Colonic mucosa (tissue), 4 donors: ENCODE measurements at regions not wholly inside any gene's neighbourhood (a gene's known extent, or its start where the extent isn't known, plus 50 kb on each side); places are given as distances from the start of the nearest gene placed in this dataset.

Experiments
- DNase-seq: peaks from one replicate; pipeline ENCODE4 v3.0.0-alpha.2; 2020
- H3K27ac ChIP-seq: fragments of 200-600 bp; one replicate; pipeline ENCODE4 v1.8.0; 2021
- H3K27me3 ChIP-seq: fragments of 200-600 bp; one replicate; pipeline ENCODE4 v1.8.0; 2021
- H3K36me3 ChIP-seq: fragments of 200-600 bp; one replicate; pipeline ENCODE4 v1.8.0; 2021
- H3K4me1 ChIP-seq: fragments of 200-600 bp; one replicate; pipeline ENCODE4 v1.8.0; 2021; ENCODE audit warnings: mild to moderate bottlenecking
- H3K4me3 ChIP-seq: fragments of 200-600 bp; one replicate; pipeline ENCODE4 v1.8.0; 2021
- H3K9ac ChIP-seq, 2 donors: one replicate each; pipeline ENCODE4 v1.7.0; 2013; ENCODE audit warnings: control low read depth in 2 of 2, low read depth in 2 of 2, low read length in 2 of 2
- H3K9me3 ChIP-seq: fragments of 200-600 bp; one replicate; pipeline ENCODE4 v1.8.0; 2021
- CTCF ChIP-seq: fragments of 200-600 bp; IDR thresholded peaks from one replicate; pipeline ENCODE4 v1.8.0; 2022; ENCODE audit warnings: antibody characterized with exemption, mild to moderate bottlenecking
- intact Hi-C: fragments of 100-400 bp; cut with DNase I; formaldehyde crosslinking; loops from one replicate; pipeline ENCODE4 v1.14.1; 2022
- donor health status: healthy.
- donor health status: DM: no; HTN: no; CAD: no.
- donor health status: DM: no; HTN: no; CAD: no.

DNA sequence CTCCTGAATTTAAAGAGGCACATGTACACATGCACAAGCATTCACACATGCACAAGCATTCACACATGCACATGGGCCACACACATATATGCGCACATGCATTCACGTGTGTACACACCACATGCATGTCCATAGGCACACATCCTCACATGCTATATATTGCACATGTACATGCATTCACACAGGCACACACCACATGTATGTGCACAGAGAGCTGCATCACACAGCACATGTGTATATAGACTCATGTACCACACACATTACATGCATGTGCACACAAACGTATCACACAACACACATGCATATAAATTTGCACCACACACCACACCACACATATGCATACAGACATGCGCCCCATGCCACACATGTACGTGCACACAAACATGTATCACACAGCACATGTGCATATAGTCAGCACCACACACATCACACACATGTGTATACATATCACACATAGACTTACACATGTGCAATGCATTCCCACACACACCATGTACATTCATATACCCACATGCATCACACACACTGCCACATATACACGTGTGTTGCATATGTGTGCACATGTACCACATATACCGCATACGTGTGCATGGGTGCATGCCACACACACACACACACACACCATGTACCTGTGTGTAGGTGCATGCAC lies 54.6 kb upstream of the COL18A1 start:
- intact Hi-C loops = no loop called here
- Histone ChIP-seq H3K4me3 (no peak overlapping the region), H3K9ac (no peak overlapping the region), H3K36me3 (no peaks in the 10 kb centered on the region), H3K27ac (no peak overlapping the region), H3K4me1 (no peaks in the 10 kb centered on the region), H3K27me3 (no peaks in the 10 kb centered on the region), H3K9me3 (no peaks in the 10 kb centered on the region)
- TF ChIP-seq CTCF = no peak
- no peak for DNase-seq

DNA sequence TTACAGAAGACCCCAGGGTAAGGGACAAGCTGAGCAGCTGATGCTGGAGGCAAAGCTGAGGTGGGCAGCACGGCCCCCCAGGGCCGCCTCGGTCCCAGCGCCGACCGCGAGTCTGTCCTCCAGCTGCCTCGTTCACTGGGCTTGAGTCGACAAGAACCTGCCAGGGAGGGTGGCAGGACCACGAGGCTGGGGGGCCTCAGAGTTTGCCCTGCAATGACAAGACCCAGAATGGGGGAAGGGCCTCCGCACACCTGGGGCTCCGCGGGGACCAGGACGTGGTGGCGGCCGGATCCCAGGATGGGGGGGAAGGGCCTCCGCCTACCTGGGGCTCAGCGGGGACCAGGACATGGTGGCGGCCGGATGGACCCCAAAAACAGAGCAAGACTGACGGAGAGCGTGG lies 53.9 kb upstream of the COL18A1 start:
- H3K9me3 ChIP-seq = no peaks in the 10 kb centered on the region
- no peak for TF ChIP-seq CTCF
- no peak overlapping the region for H3K27ac ChIP-seq
- no peak overlapping the region for H3K4me3 ChIP-seq
- no peaks in the 10 kb centered on the region for H3K4me1 ChIP-seq
- intact Hi-C loops = no loop called here
- H3K27me3 ChIP-seq = no peaks in the 10 kb centered on the region
- DNase-seq = no peak
- H3K36me3 ChIP-seq = no peaks in the 10 kb centered on the region
- H3K9ac ChIP-seq = no peak overlapping the region

DNA sequence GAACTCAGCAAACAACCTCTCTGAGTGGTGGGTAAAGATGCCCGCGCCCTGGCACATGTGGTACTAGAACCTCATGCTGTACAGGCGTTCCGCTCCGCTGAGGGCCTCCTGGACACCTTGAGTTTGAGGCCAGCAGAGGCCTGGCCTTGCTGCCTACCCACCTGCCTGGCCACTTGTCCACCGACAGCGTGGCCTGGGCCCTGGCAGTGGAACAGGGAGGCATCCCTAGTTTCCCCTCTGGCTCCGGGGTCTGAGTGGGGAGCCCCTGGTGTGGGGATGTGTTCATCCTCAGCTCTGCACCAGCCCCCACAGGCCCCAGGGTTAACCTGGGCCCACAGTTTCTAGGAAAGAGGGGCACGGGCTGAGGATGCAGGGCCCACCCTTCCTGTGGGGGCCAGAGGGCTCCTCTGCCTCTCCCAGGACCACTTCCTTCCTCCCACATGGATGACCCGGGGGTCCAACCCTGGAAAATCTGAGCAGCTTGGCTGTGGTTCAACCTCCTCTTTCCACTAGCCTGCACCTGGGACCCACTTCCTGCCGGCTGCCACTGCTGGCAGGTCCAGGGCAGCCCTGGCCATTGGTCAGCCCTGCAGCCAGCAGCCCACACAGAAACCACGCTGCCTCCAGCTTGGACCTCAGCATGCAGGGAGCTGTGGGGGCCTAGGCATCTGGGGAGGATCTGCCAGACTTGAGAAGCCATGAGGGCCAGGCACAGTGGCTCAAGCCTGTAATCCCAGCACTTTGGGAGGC lies 53.3 kb upstream of the COL18A1 start:
- no peaks in the 10 kb centered on the region for H3K9me3 ChIP-seq
- H3K27me3 ChIP-seq = no peaks in the 10 kb centered on the region
- H3K27ac ChIP-seq = no peak overlapping the region
- no peak overlapping the region for H3K9ac ChIP-seq
- intact Hi-C loops = no loop called here
- no peak for TF ChIP-seq CTCF
- H3K4me1 ChIP-seq = no peaks in the 10 kb centered on the region
- DNase-seq = no peak
- H3K36me3 ChIP-seq = no peaks in the 10 kb centered on the region
- no peak overlapping the region for H3K4me3 ChIP-seq

DNA sequence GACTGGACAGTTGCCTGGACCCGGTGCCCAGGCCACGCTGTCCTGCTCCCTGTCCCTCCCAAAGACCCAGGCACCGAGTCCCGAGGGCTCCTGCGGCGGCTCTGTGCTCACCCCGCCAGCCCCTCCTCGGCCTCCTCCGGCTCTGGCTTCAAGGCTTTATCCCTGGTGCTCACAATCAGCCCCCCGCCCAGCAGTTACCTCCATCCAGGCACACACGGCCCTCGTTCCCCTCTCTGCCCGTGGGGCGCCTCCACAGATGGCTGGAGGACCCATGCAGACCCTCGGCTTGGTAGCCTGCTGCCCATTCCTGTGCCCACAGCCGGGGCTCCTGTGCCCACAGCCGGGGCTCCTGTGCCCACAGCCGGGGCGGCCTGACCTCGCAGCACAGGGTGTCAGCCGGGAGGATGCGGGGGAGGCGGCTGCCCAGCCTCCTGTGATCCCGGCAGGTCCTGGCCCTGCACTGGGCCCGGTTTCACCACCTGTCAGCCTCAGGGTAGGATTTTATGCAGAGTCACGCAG lies 52.3 kb upstream of the COL18A1 start:
- H3K4me1 ChIP-seq = no peaks in the 10 kb centered on the region
- no peak overlapping the region for H3K4me3 ChIP-seq
- H3K36me3 ChIP-seq = no peaks in the 10 kb centered on the region
- no peaks in the 10 kb centered on the region for H3K9me3 ChIP-seq
- DNase-seq = no peak
- H3K9ac ChIP-seq = no peak overlapping the region
- intact Hi-C loops = no loop called here
- no peak overlapping the region for H3K27ac ChIP-seq
- TF ChIP-seq CTCF = no peak
- H3K27me3 ChIP-seq = no peaks in the 10 kb centered on the region

DNA sequence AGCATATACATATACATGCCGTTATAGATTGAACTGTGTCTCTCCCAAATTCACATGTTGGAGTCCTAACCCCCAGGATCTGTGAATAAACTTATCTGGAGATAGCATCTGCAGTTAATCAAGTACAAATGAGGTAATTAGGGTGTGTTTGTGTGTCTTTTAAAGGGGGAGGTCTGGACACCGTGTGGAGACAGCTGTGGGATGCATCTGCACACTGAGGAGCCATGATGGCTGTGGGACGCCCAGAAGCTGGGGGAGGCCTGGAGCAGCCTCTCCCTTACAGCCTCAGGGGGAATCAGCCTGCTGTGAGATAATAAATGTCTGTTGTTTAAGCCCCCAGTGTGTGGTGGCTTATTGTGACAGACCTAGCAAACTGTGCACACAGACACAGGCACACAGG lies 51.8 kb upstream of the COL18A1 start:
- no peaks in the 10 kb centered on the region for H3K4me1 ChIP-seq
- DNase-seq = no peak
- intact Hi-C loops = no loop called here

More for the DNA sequence above, 51.8 kb upstream of the COL18A1 start:
- Histone ChIP-seq H3K27me3 (no peaks in the 10 kb centered on the region), H3K27ac (no peak overlapping the region), H3K9ac (no peak overlapping the region), H3K36me3 (no peaks in the 10 kb centered on the region), H3K4me3 (no peak overlapping the region), H3K9me3 (no peaks in the 10 kb centered on the region)
- no peak for TF ChIP-seq CTCF
